ENCODE measurements at regions not wholly inside any gene's neighbourhood (a gene's known extent, or its start where the extent isn't known, plus 50 kb on each side); places are given as distances from the start of the nearest gene placed in this dataset.
"Not testable (repeated sequence)": the region's sequence is repeated elsewhere in the genome, so short reads cannot be mapped to it uniquely, and the experiment has no call there.

DNA sequence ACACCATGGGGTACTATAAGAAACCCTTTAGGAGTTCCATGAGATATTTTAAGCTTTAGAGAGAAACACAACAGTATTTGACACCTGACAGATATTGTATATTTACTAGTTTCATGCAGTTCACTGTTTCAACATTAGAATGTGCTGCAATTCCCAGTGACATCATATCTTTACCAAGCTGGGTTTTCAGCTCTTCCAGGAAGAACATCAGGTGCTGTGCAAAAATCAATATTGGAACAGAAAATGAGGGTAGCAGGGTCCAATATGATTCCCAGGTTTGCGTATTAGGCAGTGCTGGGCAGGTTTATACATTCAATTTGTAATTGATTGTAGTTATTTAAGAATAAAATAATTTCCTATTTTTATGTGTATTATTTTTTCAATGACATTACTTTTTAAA is 500.0 kb upstream of the EPHA7 start:
- no peak for DNase-seq

DNA sequence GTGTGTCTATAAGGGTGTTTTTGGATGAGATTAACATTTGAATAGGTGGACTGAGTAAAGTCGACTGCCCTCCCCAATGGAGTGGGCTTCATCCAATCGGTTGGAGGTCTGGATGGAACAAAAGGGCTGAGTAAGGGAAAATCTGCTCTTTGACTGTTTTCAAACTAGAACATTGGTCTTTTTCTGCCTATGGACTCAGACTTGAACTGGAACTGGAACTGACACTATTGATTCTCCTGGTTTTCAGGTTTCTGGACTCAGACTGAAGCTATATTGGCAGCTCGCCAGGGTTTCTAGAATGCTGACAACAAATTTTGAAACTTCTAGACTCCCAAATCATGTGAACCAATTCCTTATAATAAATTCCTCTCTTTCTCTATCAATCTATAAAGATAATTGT is 498.9 kb upstream of the EPHA7 start:
- no peak for DNase-seq

DNA sequence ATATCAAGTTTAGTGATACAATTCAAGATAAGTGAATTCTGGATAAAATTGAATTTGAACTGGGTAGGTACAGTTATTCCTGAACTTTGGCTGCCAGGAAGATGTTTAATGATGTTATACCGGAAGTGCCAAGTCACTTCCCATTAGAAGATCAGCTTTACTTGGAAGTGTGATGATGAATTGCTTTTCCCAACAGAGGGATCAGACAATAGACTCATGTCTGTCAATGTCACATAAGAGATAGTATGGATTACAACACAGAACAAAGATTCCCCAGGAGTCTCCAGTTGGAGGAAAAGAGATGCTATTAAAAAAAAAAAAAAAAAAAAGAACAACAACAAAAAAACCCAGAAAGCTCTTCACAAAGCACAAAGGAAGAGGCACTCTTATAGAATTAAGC is 497.9 kb upstream of the EPHA7 start:
- no peak for DNase-seq

DNA sequence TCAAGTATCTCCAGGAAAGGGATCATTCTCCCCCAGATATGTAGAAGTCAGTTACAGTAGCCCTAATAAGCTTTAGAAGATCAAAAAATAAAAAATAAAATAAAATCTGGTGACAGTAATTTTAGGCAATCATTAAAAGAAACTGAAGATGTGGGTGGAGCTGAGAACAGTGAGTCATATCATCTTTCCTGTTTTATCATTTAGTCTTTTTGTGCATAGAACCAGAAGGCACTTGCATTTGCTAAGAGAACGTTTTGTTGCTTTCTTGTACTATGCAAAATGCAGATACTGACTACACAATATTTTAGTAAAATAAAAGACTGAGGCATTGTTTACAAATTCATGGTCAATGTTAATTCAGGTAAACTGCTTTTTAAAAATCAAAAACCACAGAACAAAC is 497.4 kb upstream of the EPHA7 start:
- DNase-seq: no peak

DNA sequence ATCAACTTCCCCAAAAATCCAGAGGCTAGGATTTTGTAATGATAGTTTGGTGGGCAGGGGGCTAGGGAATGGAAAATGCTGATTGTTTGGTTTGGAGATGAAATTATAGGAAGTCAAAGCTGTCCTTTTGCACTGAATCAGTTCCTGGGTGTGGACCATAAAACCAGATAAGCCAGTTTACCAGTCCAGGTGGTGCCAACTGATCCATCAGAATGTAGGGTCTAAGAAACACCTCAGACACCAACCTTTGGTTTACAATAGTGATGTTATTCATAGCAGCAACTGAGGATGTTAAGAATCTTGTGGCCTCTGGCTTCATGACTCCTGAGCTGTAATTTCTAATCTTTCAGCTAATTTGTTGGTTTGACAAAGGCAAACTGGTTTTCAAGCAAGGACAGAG is 496.6 kb upstream of the EPHA7 start:
- DNase-seq: no peak

DNA sequence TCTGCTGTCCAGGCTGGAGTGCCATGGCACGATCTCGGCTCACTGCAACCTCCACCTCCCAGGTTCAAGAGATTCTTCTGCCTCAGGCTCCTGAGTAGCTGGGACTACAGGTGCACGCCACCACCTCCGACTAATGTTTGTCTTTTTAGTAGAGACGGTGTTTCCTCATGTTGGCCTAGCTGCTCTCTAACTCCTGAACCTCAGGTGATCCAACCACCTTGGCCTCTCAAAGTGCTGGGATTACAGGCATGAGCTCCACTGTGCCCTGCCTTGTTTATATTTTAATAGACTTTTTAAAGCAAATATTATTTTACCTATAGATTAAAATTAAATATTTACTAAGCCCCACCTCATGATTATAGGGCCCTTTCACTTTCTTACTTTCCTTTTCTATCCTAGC is 483.2 kb upstream of the EPHA7 start:
- DNase-seq: no peak

DNA sequence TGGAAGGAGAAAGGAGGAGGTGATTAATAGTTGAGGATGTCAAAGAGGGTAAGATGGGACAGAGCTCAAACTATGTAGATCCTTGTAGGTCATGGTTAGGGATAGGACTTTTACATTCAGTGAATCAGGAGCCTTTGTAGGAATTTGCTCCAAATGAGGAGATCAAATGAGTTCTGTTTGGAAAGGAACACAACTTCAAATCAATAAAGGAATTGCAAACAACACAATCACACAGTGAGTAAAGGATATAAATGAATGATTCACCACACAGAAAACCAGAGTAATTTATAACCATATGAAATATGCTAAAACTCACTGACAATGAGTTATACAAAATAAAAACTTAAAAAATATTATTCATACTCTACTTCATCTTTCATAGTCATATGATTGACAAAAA is 480.8 kb upstream of the EPHA7 start:
- no peak for DNase-seq

DNA sequence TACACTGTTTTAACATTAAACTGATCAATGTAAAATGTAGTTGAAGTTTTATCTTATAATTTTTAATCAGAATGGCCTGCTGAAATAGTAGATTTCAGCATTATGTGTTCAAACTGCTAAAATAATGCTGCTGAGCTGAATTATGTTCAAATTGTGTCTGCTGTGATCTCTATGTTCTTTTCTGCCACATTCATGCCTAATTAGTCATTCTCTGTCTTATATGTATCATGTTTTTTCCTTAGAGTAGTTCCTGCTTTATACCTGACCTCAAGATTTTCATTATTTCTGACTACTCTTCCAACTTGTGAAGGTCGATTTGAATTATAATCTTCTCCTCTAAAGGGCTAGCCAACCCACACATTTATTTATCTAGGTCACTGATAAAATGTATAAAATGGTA is 476.7 kb upstream of the EPHA7 start:
- peak; percentile 12 for DNase-seq

DNA sequence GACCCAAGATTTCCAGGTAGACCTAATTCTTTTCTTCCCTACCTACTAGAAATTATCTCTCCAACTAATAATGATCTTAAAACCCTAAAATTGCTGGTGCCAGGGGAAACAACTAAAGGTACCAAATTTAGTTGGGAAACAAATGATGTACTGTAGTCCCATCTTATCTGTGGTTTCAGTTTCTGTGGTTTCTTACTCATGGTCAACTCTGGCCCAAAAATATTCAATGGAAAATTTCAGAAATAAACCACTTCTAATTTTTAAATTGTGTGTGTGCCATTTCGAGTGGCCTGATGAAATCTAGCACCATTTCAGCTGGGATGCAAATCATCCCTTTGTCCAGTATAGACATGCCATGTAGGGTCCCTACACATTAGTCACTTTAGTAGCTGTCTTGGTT is 475.2 kb upstream of the EPHA7 start:
- no peak for DNase-seq

DNA sequence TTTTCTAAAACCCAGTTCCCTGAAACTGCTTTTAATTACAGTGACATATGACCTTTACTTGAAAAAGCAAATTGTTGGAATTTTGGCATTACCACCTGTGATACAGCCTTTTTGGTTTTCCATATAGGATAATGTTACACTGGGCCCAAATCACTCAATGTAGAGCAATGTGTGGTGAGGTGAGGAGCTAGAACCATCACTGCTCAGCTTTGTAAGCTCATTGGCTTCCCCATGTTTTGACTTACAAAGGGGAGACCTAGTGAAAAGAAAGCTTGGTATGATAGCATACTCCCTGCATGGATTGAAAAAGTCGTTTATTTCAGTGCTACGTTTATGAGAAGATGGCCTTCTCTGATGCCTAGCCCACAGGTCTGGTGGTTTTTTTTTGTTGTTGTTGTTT is 470.4 kb upstream of the EPHA7 start:
- no peak for DNase-seq

DNA sequence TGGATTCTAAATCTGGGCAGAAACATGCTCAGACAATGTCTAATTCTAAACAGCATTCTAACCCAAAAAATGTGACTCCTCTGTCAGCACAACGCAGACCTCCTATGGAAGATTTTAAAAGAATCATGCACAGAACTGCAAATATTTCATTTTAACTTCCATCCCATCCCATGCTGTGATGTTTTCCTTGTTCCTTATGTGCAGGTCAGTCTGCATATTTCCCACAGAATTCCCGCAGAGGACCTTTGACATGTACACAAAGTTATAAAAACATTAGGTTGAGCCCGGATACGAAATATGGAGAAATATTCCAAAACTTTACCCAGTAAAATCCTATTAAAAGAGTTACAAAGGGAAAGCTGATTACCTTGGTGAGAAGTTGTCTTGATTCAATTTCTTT is 467.1 kb upstream of the EPHA7 start:
- DNase-seq: no peak

DNA sequence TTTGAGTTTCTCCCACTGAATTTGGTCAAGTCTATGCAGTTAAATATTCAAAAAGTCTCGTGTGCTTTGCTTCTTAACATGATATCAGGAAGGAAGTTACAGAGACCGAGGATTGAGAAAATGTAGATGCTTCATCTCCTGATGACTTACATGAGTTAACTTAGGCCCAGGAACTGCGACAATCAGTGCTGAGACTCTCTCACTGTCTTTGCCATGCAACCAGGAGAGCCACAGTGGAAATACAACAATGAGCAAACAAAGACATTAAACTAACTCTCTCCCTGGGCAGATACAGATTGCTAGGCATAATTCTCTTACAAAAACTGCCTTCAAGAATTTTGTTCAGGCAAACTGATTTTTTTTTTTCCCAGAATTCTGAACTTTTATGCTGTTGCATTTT is 440.6 kb upstream of the EPHA7 start:
- DNase-seq: no peak

DNA sequence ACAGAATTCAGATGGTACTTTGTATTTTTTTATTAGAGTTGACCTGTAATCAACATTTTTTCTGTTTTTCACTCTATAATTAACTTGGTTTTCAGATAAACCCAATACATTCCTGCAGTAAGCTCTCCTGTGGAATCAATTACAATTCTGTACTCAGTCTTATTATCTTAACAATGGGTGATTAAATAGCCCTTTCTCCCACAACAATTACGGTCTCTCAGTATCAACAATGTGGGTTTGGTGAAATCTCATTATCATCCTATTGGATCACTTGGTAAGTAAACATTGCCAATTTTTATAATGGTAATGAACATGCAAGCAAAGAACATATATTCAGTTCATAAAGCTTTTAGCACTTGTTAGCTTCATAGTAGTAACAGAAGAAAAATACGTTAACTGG is 438.9 kb upstream of the EPHA7 start:
- no peak for DNase-seq

DNA sequence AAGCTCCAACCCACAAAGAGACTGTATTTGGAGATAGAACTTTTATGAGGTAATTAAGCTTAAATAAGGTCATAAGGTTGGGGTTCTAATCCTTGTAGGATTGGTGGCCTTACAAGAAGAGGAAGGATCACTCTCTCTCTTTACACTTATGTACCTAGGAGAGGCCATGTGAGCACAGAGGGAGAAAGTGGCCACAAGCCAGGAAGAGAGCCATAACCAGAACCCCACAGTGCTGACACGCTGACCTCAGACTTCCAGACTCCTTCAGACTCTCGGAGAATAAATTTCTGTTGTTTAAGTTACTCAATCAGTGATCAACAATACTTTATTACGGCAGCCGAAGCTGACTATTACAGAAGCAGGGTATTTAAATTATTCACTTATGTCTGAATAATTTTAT is 430.5 kb upstream of the EPHA7 start:
- DNase-seq: no peak

DNA sequence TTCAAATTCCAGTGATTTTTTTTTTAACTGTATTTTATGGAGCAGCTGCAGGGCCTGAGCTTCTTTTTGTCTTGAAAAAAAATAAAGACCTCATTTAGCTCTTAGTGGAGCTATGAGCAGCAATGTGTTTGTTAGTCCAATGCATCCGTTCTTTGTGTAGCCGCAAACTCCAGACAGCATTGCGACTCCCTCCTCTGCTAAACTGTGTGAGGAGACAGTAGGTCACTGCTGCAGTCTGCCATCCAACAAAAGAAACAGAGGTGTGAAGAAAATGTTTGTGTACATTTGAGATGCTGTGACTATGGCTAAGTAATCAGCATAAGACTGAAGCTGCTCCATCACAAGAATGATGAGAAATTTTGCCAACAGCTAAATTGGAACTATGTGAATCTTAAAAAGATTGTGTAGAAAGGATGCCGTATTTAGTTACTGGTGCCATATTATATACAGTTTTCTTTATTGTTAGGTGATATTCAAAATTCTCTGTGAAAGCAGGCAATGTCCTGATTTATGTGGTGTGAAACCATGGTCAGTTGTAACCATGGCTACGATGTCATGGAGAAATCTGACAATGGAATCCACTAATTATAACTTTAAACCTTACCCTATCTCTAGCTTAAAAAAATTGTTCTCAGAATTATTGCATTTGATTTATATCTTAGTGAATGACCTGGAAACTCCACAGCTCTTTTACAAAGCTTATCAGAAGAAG is 428.8 kb upstream of the EPHA7 start:
- no peak for DNase-seq

DNA sequence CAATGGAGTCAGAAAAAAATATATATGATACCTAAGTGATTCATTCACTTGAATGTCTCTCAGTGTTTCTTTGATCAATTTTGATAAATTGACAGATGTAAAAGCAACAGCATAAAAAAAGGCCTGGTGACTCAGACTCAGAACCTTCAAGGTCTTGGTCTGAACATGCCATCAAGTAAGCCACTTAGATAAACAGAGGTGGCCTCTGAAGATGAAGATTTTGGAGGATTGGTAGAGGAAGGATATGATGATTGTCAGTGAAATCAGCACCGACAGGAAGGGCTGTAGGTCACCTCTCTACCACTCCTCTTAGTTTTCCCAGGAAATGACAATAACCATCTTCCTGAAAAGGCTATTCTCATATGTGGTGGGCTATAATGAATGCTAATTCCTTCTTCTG is 422.8 kb upstream of the EPHA7 start:
- DNase-seq: no peak

DNA sequence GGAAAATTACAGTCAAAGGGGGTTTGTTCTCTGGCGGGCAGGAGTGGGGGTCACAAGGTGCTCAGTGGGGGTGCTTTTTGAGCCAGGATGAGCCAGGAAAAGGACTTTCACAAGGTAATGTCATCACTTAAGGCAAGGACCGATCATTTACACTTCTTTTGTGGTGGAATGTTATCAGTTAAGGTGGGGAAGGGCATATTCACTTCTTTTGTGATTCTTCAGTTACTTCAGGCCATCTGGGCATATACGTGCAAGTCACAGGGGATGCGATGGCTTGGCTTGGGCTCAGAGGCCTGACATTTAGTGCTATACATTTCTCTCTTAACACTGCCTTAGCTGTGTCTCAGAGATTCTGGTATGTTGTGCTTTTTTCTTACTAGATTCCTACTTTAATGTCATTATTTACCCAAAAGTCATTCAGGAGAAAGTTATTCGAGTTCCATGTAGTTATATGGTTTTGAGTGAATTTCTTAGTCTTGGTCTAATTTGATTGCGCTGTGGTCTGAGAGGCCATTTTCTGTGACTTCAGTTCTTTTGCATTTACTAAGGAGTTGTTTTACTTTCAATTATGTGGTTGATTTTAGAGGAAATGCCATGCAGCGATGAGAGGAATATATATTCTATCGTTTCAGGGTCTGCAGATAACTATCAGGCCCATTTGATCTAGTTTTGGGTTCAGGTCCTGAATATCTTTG is 416.2 kb upstream of the EPHA7 start:
- DNase-seq: not testable (repeated sequence)

DNA sequence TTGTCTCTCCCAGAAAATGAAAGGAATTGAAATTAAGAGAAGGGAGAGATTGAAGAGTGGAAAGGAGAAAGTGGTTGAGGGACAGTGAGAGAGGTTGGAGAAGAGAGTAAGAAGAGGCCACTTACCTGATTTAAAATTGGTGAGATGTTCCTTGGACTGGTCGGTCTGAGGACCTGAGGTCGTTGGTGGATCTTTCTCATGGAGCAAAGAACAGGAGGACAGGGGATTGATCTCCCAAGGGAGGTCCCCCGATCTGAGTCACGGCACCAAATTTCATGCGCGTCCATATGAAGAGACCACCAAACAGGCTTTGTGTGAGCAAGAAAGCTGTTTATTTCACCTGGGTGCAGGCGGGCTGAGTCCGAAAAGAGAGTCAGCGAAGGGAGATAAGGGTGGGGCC is 415.7 kb upstream of the EPHA7 start:
- not testable (repeated sequence) for DNase-seq

DNA sequence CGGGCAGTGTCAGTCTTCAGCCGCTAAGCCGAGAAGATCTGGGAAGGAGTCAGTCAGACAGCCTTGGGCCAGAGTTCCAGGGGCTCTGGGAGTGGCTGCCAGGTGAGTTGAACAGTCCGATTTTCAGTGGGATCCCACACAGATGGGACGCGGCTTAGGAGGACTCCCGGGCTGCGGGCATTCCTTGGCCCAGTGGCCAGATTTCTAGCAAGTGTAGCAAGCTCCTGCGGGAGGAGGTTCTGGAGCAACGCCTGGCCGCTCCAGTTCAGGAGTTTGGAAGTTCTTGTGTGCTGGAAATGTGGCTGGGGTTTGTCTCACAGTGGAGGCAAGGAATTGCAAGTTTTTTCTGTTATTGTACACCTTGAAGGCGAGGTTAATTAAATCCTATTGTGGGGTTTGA is 414.0 kb upstream of the EPHA7 start:
- not testable (repeated sequence) for DNase-seq

DNA sequence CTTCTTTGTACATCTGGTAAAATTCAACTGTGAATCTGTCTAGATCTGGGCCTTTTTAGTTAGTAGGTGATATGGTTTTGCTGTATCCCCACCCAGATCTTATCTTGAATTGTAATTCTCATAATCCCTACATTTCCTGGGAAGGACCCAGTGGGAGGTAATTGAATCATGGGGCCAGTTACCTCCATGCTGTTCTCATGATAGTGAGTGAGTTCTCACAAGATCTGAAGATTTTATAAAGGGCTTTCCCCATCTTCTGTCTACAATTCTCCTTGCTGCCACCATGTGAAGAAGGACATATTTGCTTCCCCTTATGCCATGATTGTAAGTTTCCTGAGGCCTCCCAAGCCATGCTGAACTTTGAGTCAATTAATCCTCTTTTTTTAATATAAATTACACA is 410.4 kb upstream of the EPHA7 start:
- not testable (repeated sequence) for DNase-seq

DNA sequence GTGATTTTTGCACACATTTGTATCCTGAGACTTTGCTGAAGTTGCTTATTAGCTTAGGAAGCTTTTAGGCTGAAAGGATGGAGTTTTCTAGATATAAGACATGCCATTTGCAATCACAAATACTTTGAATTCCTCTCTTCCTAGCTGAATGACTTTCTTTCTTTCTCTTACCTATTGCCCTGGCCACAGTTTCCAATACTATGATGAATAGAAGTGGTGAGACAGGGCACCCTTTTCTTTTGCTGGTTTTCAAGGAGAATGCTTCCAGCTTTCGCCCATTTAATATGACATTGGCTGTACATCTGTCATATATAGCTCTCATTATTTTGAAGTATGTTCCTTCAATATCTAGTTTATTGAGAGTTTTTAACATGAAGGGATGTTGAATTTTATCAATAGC is 409.6 kb upstream of the EPHA7 start:
- DNase-seq: peak; percentile 2

DNA sequence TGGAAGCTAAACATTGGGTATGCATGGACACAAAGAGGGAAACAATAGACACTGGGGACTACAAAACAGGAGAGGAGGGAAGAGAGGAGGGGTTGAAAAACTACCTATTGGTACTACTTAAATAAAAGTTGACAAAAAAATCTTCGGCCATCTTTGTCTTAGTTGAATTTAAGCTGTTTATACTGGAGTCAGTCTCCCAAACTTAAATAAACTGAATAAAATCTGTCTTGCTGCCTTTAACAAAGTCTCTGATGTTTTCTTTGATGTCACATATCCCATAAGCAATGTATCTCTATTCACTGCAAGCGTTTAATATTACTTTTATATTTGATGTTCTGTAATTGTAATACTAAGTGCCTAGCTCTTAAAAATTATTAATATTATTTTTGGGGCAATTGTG is 409.2 kb upstream of the EPHA7 start:
- no peak for DNase-seq

DNA sequence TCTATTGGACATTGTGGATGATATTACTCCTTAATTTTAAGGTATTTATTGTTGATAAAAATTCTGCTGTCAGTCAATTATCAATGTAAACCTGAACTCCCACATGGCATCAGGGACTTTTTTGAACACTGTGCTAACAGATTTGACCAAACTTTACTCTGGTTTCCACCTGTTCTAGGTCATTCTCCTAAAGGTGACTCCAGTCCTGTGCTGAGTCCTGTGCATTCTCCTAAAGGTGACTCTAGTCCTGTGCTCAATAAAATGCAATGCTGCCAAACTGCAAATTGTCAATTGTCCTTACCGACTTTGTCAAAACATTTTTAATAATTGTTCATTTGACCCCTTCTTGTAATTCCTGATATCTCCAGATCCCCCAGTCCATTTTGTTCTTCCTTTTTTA is 408.4 kb upstream of the EPHA7 start:
- DNase-seq: no peak

DNA sequence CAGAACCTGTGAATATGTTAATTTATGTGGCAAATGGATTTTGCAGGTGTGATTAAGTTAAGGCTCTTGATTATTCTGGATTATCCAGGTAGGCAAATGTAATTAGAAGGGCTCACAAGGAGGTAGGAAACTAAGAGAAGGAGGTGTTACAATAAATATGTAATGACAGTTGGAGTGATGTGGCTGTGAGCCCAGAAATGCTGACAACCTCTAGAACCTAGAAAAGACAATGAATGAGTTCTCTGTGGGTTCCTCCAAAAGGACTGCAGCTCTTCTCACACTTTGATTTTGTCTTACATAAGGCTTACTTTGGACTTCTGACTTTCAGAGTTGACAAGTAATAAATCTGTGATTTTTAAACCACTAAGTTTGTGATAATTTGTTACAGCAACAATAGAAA is 406.6 kb upstream of the EPHA7 start:
- DNase-seq: no peak

DNA sequence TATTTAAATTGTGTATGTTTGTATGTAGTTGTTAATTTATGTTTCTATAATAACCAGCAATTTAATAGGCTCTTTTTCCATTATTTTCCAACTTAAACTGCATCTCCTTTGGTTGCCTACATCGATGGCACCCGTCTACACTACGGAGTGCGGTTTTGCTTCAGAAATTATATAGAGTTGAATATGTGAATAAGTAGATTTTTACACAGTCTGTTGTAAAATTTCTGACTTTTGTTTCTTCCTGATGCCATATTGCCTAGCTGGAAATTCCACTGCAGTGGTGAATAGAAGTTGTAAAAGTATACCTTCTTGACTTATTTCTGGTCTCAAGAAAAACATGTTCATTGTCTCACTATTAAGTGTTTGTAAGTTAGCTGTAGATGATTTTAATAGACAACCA is 404.1 kb upstream of the EPHA7 start:
- DNase-seq: no peak

All from kidney glomerular epithelial cell (primary cell).